Activated B cell treated with CpG ODN at 0.5 μM for 24 hours (primary cell): ENCODE measurements at regions not wholly inside any gene's neighbourhood (a gene's known extent, or its start where the extent isn't known, plus 50 kb on each side); places are given as distances from the start of the nearest gene placed in this dataset.

Experiments
- ATAC-seq: fragments of 200-7000 bp; cut with Tn5 transposase; one replicate; pipeline ENCODE4 v1.10.0; 2021; ENCODE audit warnings: low read depth, mild to moderate bottlenecking, moderate library complexity
- CTCF ChIA-PET: fragments of 350-600 bp; sonication (Branson Sonifier 250); formaldehyde crosslinking; loops from one replicate; lab custom pipeline; 2021; ENCODE audit warnings: antibody characterized with exemption; lab: Charles Lee
- POLR2A ChIA-PET: fragments of 350-600 bp; sonication (Branson Sonifier 250); formaldehyde crosslinking; loops from one replicate; lab custom pipeline; 2021; ENCODE audit warnings: antibody characterized with exemption; lab: Charles Lee
- DNase-seq: peaks from one replicate; pipeline ENCODE4 v3.0.0; 2022
- H3K27ac Mint-ChIP-seq: one replicate; pipeline ENCODE4 v1.8.0; 2020; ENCODE audit warnings: mixed read lengths
- H3K27me3 Mint-ChIP-seq: one replicate; pipeline ENCODE4 v1.8.0; 2021; ENCODE audit warnings: mixed read lengths
- H3K36me3 Mint-ChIP-seq: one replicate; pipeline ENCODE4 v1.8.0; 2021; ENCODE audit warnings: low read depth, mixed read lengths
- H3K4me1 Mint-ChIP-seq: one replicate; pipeline ENCODE4 v1.8.0; 2021; ENCODE audit warnings: mixed read lengths
- H3K4me3 Mint-ChIP-seq: one replicate; pipeline ENCODE4 v1.8.0; 2020; ENCODE audit warnings: mild to moderate bottlenecking, mixed read lengths
- H3K9me3 Mint-ChIP-seq: one replicate; pipeline ENCODE4 v1.8.0; 2020; ENCODE audit warnings: mixed read lengths
- intact Hi-C: fragments of 100-400 bp; cut with micrococcal nuclease; formaldehyde crosslinking; loops from one replicate; pipeline ENCODE4 v1.15.1; 2024
- TF ChIP-seq, protein P1 (sequence below): fragments of 200-600 bp; IDR thresholded peaks from one replicate; pipeline ENCODE4 v1.8.0; 2022; ENCODE audit warnings: antibody characterized with exemption, mild to moderate bottlenecking

DNA sequence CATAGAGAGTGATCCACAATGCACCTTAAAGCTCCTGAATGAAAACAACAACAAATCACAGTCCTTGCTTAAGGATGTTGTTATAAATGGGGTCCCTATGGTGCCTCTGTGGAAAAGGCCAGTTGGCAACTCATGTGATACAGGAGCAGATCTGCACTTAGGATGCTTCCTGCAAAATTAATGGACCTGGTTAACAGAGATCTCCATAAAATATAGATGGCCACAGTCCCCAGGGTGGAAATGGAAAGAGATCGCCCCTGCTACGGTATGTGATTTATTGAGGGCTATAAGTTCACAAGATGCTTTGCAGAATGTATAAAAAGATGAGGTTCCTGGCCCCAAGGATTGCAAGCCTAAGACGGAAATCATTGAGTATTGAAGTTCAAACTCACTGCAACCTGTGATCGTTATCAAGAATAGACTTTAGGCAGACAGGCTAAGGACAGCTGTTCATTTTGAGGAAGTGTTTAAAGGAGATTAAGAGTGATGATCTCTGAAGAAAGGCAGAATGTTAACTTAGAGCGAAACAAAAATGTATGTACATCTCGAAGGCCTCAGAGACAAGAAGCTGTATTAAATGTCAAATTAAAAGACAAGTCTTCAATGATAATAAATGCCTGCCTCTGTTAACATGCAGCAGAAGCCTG is 174.1 kb upstream of the PLPP4 start:
- CTCF ChIA-PET, result no interaction called here
- no peak for DNase-seq
- Mint-ChIP-seq H3K4me3 (no peak overlapping the region), H3K4me1 (no peaks in the 10 kb centered on the region), H3K9me3 (no peaks in the 10 kb centered on the region), H3K36me3 (no peaks in the 10 kb centered on the region), H3K27me3 (no peaks in the 10 kb centered on the region), H3K27ac (no peak overlapping the region)
- POLR2A ChIA-PET, result no interaction called here
- intact Hi-C loops, result no loop called here
- ATAC-seq, result no peak
- TF ChIP-seq, protein P1, sequence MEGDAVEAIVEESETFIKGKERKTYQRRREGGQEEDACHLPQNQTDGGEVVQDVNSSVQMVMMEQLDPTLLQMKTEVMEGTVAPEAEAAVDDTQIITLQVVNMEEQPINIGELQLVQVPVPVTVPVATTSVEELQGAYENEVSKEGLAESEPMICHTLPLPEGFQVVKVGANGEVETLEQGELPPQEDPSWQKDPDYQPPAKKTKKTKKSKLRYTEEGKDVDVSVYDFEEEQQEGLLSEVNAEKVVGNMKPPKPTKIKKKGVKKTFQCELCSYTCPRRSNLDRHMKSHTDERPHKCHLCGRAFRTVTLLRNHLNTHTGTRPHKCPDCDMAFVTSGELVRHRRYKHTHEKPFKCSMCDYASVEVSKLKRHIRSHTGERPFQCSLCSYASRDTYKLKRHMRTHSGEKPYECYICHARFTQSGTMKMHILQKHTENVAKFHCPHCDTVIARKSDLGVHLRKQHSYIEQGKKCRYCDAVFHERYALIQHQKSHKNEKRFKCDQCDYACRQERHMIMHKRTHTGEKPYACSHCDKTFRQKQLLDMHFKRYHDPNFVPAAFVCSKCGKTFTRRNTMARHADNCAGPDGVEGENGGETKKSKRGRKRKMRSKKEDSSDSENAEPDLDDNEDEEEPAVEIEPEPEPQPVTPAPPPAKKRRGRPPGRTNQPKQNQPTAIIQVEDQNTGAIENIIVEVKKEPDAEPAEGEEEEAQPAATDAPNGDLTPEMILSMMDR, result no peak

DNA sequence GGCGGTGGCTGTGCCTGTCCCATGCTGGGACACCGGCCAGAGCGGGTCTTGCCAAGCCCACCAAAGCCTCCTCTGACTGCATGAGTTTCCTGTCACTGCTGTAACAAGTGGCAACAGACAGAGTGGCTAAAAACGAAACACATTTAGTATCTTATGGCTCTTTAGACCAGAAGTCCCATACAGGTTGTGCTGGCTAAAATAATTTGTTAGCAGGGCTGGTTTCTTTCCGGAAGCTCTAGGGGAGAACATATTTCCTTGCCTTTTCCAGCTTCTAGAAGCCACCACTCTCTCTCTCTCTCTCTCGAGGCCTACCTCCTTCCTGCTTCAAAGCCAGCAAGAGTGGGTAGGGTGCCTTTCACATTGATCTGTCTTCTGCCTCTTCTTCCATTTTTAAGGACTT is 171.6 kb upstream of the PLPP4 start:
- H3K36me3 Mint-ChIP-seq, result no peaks in the 10 kb centered on the region

DNA sequence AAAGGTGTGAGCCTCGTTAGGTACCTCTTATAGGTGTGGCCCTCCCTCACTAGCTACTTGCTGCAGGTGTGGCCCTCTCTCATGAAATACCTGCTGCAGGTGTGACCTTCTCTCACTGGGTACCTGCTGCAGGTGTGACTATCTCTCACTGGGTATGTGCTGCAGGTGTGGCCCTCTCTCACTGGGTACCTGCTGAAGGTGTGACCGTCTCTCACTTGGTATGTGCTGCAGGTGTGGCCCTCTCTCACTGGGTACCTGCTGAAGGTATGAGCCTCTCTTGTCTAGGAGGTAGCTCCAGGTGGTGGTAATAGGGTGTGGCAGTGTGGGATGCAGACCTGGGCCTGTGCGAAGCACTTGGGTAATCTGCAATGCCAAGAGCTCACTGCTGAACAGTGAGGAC is 170.7 kb upstream of the PLPP4 start:
- Mint-ChIP-seq H3K27ac (no peak overlapping the region), H3K36me3 (no peaks in the 10 kb centered on the region)
- intact Hi-C loops, result no loop called here

More for the DNA sequence above, 171.6 kb upstream of the PLPP4 start:
- TF ChIP-seq, protein P1, result no peak
- intact Hi-C loops, result no loop called here
- Mint-ChIP-seq H3K4me1 (no peaks in the 10 kb centered on the region), H3K27ac (no peak overlapping the region), H3K27me3 (peaks cover 2% of the 10 kb centered on the region), H3K9me3 (no peaks in the 10 kb centered on the region), H3K4me3 (no peak overlapping the region)
- ChIA-PET CTCF (no interaction called here), POLR2A (no interaction called here)
- DNase-seq, result no peak
- ATAC-seq, result no peak

GRCh38 chr10:120300513-120300912 is 156.5 kb upstream of the PLPP4 start:
- no peaks in the 10 kb centered on the region for H3K9me3 Mint-ChIP-seq
- peaks cover 5% of the 10 kb centered on the region for H3K27me3 Mint-ChIP-seq
- DNase-seq, result no peak
- H3K4me1 Mint-ChIP-seq, result no peaks in the 10 kb centered on the region
- H3K4me3 Mint-ChIP-seq, result no peak overlapping the region
- H3K27ac Mint-ChIP-seq, result no peak overlapping the region
- TF ChIP-seq, protein P1, result no peak
- ChIA-PET POLR2A (no interaction called here), CTCF (no interaction called here)
- intact Hi-C loops, result no loop called here
- no peaks in the 10 kb centered on the region for H3K36me3 Mint-ChIP-seq
- no peak for ATAC-seq

More for the DNA sequence above, 170.7 kb upstream of the PLPP4 start:
- Mint-ChIP-seq H3K9me3 (no peaks in the 10 kb centered on the region), H3K4me3 (no peak overlapping the region), H3K4me1 (no peaks in the 10 kb centered on the region), H3K27me3 (peaks cover 2% of the 10 kb centered on the region)
- ATAC-seq (no peak), DNase-seq (no peak)
- CTCF ChIA-PET, result no interaction called here
- TF ChIP-seq, protein P1, result no peak
- POLR2A ChIA-PET, result no interaction called here

GRCh38 chr10:120308589-120308988 is 148.4 kb upstream of the PLPP4 start:
- no peak overlapping the region for H3K27ac Mint-ChIP-seq

More at GRCh38 chr10:120308589-120308988, 148.4 kb upstream of the PLPP4 start:
- Mint-ChIP-seq H3K36me3 (no peaks in the 10 kb centered on the region), H3K4me1 (no peaks in the 10 kb centered on the region), H3K9me3 (peaks cover 4% of the 10 kb centered on the region), H3K27me3 (peaks cover 4% of the 10 kb centered on the region), H3K4me3 (no peak overlapping the region)
- DNase-seq (no peak), ATAC-seq (no peak)
- intact Hi-C loops, result no loop called here
- POLR2A ChIA-PET, result no interaction called here
- TF ChIP-seq, protein P1, result no peak
- CTCF ChIA-PET, result no interaction called here
